GM21825 (cell line): ENCODE measurements at regions not wholly inside any gene's neighbourhood (a gene's known extent, or its start where the extent isn't known, plus 50 kb on each side); places are given as distances from the start of the nearest gene placed in this dataset.

Experiments
- ATAC-seq: cut with Tn5 transposase; IDR thresholded peaks from one replicate; pipeline ENCODE4 v1.9.1; 2021; ENCODE audit warnings: mild to moderate bottlenecking, moderate library complexity; ENCODE audit not compliant: unreplicated experiment

GRCh38 chr2:164103271-164103670, 367.5 kb upstream of the FIGN start:
- no peak for ATAC-seq

GRCh38 chr2:164102366-164102765, 366.6 kb upstream of the FIGN start:
- no peak for ATAC-seq

GRCh38 chr2:164091673-164092072, 355.9 kb upstream of the FIGN start:
- no peak for ATAC-seq

GRCh38 chr2:164090533-164090932, 354.7 kb upstream of the FIGN start:
- no peak for ATAC-seq

GRCh38 chr2:164084066-164084465, 348.3 kb upstream of the FIGN start:
- ATAC-seq = no peak

- no peak for ATAC-seq
These were observed 344.7 kb upstream of the FIGN start for GRCh38 chr2:164080486-164080885.

- no peak for ATAC-seq
These were observed 343.4 kb upstream of the FIGN start for GRCh38 chr2:164079258-164079657.

- no peak for ATAC-seq
These were observed 342.6 kb upstream of the FIGN start for GRCh38 chr2:164078421-164078820.

GRCh38 chr2:164073101-164074074, 337.6 kb upstream of the FIGN start:
- ATAC-seq = no peak

- no peak for ATAC-seq
These were observed 333.7 kb upstream of the FIGN start for GRCh38 chr2:164069540-164069939.

- no peak for ATAC-seq
These were observed 332.3 kb upstream of the FIGN start for GRCh38 chr2:164068063-164068462.

GRCh38 chr2:164066095-164066494, 330.3 kb upstream of the FIGN start:
- no peak for ATAC-seq

GRCh38 chr2:164065038-164065437, 329.2 kb upstream of the FIGN start:
- ATAC-seq = no peak

GRCh38 chr2:164061129-164061746, 325.4 kb upstream of the FIGN start:
- ATAC-seq = no peak

GRCh38 chr2:164060031-164060430, 324.2 kb upstream of the FIGN start:
- ATAC-seq = no peak

GRCh38 chr2:164055623-164056022, 319.8 kb upstream of the FIGN start:
- no peak for ATAC-seq

GRCh38 chr2:164054651-164055050, 318.8 kb upstream of the FIGN start:
- no peak for ATAC-seq

GRCh38 chr2:164053021-164053420, 317.2 kb upstream of the FIGN start:
- no peak for ATAC-seq

GRCh38 chr2:164052006-164052405, 316.2 kb upstream of the FIGN start:
- ATAC-seq = no peak

GRCh38 chr2:164048729-164049128, 312.9 kb upstream of the FIGN start:
- no peak for ATAC-seq

GRCh38 chr2:164046040-164046439, 310.2 kb upstream of the FIGN start:
- ATAC-seq = no peak

- ATAC-seq = no peak
These were observed 308.8 kb upstream of the FIGN start for GRCh38 chr2:164044622-164045021.
